HEK293 (cell line): ENCODE measurements at regions not wholly inside any gene's neighbourhood (a gene's known extent, or its start where the extent isn't known, plus 50 kb on each side); places are given as distances from the start of the nearest gene placed in this dataset.

Experiments used
- CTCF ChIA-PET: fragments of 350-600 bp; formaldehyde crosslinking; extraction: SDS; loops from one replicate; lab custom pipeline; 2021; ENCODE audit warnings: antibody characterized with exemption; lab: Yijun Ruan, JAX
- POLR2A ChIA-PET: fragments of 300-600 bp; formaldehyde crosslinking; extraction: SDS; loops from one replicate; lab custom pipeline; 2020; ENCODE audit warnings: antibody characterized with exemption, inconsistent platforms; lab: Yijun Ruan, JAX
- H3K27ac ChIP-seq: fragments of 200-500 bp; sonication (Bioruptor generic); 2 replicates; pipeline ENCODE4 v1.5.1; 2014; ENCODE audit warnings: low read depth, low read length, control low read depth, inconsistent platforms; ENCODE audit errors: extremely low read depth
- H3K36me3 ChIP-seq, 2 experiments: fragments of 200-500 bp in 1 of 2; sonication (Bioruptor generic) in 1 of 2; 1 replicate in 1 of 2; 2 replicates in 1 of 2; pipeline ENCODE4 v1.5.1; 2014 to 2017; ENCODE audit warnings: inconsistent platforms in 2 of 2, low read length in 2 of 2; ENCODE audit not compliant: control insufficient read depth in 2 of 2, insufficient read depth in 1 of 2
- H3K4me1 ChIP-seq: fragments of 200-500 bp; sonication (Bioruptor generic); 2 replicates; pipeline ENCODE4 v1.5.1; 2014; ENCODE audit warnings: mild to moderate bottlenecking, low read length, inconsistent platforms; ENCODE audit not compliant: control insufficient read depth, insufficient read depth
- H3K4me3 ChIP-seq: 2 replicates; pipeline ENCODE4 v1.5.1; 2011; ENCODE audit warnings: low read depth, mild to moderate bottlenecking, control low read depth, low read length, moderate library complexity
- H3K9me3 ChIP-seq: fragments of 200-500 bp; sonication (Bioruptor generic); 2 replicates; pipeline ENCODE4 v1.5.1; 2014; ENCODE audit warnings: low read depth, low read length, inconsistent platforms; ENCODE audit not compliant: control insufficient read depth, insufficient read depth
- BCL11A ChIP-seq: fragments of 450-650 bp; formaldehyde crosslinking; IDR thresholded peaks from 2 replicates; pipeline ENCODE4 v1.5.1; 2016; ENCODE audit warnings: low read depth, missing biosample characterization, missing genetic modification characterization
- FEZF1 ChIP-seq: fragments of 450-650 bp; formaldehyde crosslinking; IDR thresholded peaks from 2 replicates; pipeline ENCODE4 v1.5.1; 2016; ENCODE audit warnings: missing biosample characterization, missing genetic modification characterization
- TCF7L2 ChIP-seq: IDR thresholded peaks from 2 replicates; pipeline ENCODE4 v1.6.1; 2011; ENCODE audit warnings: low read depth, mild to moderate bottlenecking, inconsistent platforms, low read length, moderate library complexity, borderline replicate concordance
- ZBTB20 ChIP-seq: fragments of 450-650 bp; formaldehyde crosslinking; IDR thresholded peaks from 2 replicates; pipeline ENCODE4 v1.5.1; 2016; ENCODE audit warnings: missing biosample characterization, missing genetic modification characterization
- ZFP3 ChIP-seq: fragments of 450-650 bp; formaldehyde crosslinking; IDR thresholded peaks from 2 replicates; pipeline ENCODE4 v1.5.1; 2016; ENCODE audit warnings: low read depth, missing biosample characterization, missing genetic modification characterization
- ZNF112 ChIP-seq: fragments of 450-650 bp; formaldehyde crosslinking; IDR thresholded peaks from 2 replicates; pipeline ENCODE4 v1.5.0; 2017; ENCODE audit warnings: missing biosample characterization, missing genetic modification characterization
- ZNF140 ChIP-seq: fragments of 450-650 bp; formaldehyde crosslinking; IDR thresholded peaks from 2 replicates; pipeline ENCODE4 v1.5.1; 2016; ENCODE audit warnings: missing biosample characterization, missing genetic modification characterization
- ZNF174 ChIP-seq: fragments of 450-650 bp; formaldehyde crosslinking; IDR thresholded peaks from 2 replicates; pipeline ENCODE4 v1.5.0; 2017; ENCODE audit warnings: missing biosample characterization, mild to moderate bottlenecking, missing genetic modification characterization
- ZNF19 ChIP-seq: fragments of 450-650 bp; formaldehyde crosslinking; IDR thresholded peaks from 2 replicates; pipeline ENCODE4; 2016; ENCODE audit warnings: missing biosample characterization, missing genetic modification characterization, low read depth
- ZNF211 ChIP-seq: fragments of 450-650 bp; formaldehyde crosslinking; IDR thresholded peaks from 2 replicates; pipeline ENCODE4 v1.5.1; 2016; ENCODE audit warnings: low read depth, missing biosample characterization, missing genetic modification characterization
- ZNF274 ChIP-seq, 2 experiments: fragments of 200-500 bp in 1 of 2; fragments of 450-650 bp in 1 of 2; sonication (Bioruptor generic) in 1 of 2; formaldehyde crosslinking in 1 of 2; IDR thresholded peaks; 2 replicates each; pipeline versions ENCODE4 v1.5.1 to v1.6.1; 2014 to 2016; ENCODE audit warnings: borderline replicate concordance in 1 of 2, inconsistent platforms in 1 of 2, low read length in 1 of 2, missing biosample characterization in 1 of 2, missing genetic modification characterization in 1 of 2
- ZNF514 ChIP-seq: fragments of 450-650 bp; formaldehyde crosslinking; IDR thresholded peaks from 2 replicates; pipeline ENCODE4 v1.5.1; 2016; ENCODE audit warnings: missing biosample characterization, missing genetic modification characterization
- ZNF529 ChIP-seq: fragments of 450-650 bp; formaldehyde crosslinking; IDR thresholded peaks from 2 replicates; pipeline ENCODE4 v1.5.1; 2017; ENCODE audit warnings: missing genetic modification characterization, missing biosample characterization; ENCODE audit not compliant: insufficient replicate concordance
- ZNF549 ChIP-seq: fragments of 450-650 bp; IDR thresholded peaks from 2 replicates; pipeline ENCODE4 v1.5.1; 2018; ENCODE audit warnings: missing biosample characterization, missing genetic modification characterization, mild to moderate bottlenecking, inconsistent platforms, moderate library complexity
- ZNF624 ChIP-seq: fragments of 450-650 bp; formaldehyde crosslinking; IDR thresholded peaks from 2 replicates; pipeline ENCODE4 v1.5.1; 2017; ENCODE audit warnings: missing biosample characterization, missing genetic modification characterization
- ZNF791 ChIP-seq: fragments of 450-650 bp; formaldehyde crosslinking; IDR thresholded peaks from 2 replicates; pipeline ENCODE4 v1.5.1; 2016; ENCODE audit warnings: missing biosample characterization, missing genetic modification characterization
- TF ChIP-seq, protein P1 (sequence below): fragments of 450-650 bp; formaldehyde crosslinking; IDR thresholded peaks from 2 replicates; pipeline ENCODE4 v1.5.1; 2017; ENCODE audit warnings: missing biosample characterization, missing genetic modification characterization
- TF ChIP-seq, protein P2 (sequence below): fragments of 450-650 bp; formaldehyde crosslinking; IDR thresholded peaks from 2 replicates; pipeline ENCODE4 v1.5.1; 2017; ENCODE audit warnings: missing biosample characterization, missing genetic modification characterization
- TF ChIP-seq, protein P3 (sequence below): fragments of 450-650 bp; formaldehyde crosslinking; IDR thresholded peaks from 2 replicates; pipeline ENCODE4 v1.5.1; 2016; ENCODE audit warnings: missing biosample characterization, missing genetic modification characterization

DNA sequence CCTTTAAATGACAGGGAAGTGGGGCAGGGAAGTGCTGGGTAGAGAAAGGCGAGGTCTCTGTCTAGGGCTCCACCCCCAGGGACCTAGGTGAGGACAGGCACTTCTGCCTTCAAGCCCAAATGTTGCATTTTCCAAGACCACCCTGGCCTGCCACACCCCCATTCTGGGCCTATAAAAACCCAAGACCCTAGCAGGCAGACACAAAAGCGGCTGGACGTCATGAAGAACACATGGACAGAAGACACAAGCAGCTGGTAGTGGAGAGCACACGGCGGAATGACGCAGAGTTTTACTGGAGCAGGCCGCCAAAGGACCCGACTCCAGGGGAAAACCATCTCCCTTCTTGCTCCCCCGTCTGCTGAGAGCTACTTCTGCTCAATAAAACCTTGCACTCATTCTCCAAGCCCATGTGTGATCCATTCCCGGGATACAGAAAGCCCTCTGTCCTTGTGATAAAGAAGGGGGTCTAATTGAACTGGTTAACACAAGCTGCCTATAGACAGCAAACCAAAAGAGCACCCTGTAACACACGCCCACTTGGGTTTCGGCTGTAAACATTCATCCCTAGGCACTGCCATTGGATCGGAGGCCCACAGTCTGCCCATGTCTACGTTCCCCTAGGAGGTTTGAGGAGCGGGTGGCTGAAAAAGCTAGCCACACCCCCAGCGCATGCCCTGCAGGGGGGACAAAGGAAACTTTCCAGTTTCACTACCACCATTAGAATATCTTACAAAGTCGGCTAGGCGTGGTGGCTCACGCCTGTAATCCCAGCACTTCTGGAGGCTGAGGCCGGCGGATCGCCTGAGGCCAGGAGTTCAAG is 622.2 kb upstream of the SALL1 start:
- ChIA-PET POLR2A (no interaction called here), CTCF (interaction anchor here (0.6 to 1.0 kb wide), 2 partner anchors 45 to 711 kb away, joined by 3 read pairs; no protein-coding TSS in a partner anchor)
- no peaks in the 10 kb centered on the region for H3K4me1 ChIP-seq
- no peak overlapping the region for H3K4me3 ChIP-seq
- H3K9me3 ChIP-seq = no peaks in the 10 kb centered on the region
- H3K36me3 ChIP-seq = no peaks in the 10 kb centered on the region
- no peak overlapping the region for H3K27ac ChIP-seq
- TF ChIP-seq ZNF624 (tag by site-specific recombination) = no peak
- no peak for TF ChIP-seq ZNF211 (tag by site-specific recombination)
- TF ChIP-seq ZNF140 (tag by site-specific recombination) = no peak
- no peak for TF ChIP-seq ZNF514 (tag by site-specific recombination)
- no peak for TF ChIP-seq BCL11A
- TF ChIP-seq ZNF274 (IDR thresholded peaks at IDR 0.05; ENCODE audit: low read length) = no peak
- no peak for TF ChIP-seq ZNF274 (tag by site-specific recombination; IDR thresholded peaks at IDR 0.05; ENCODE audit: borderline replicate concordance)
- TF ChIP-seq ZNF112 (tag by site-specific recombination) = no peak
- no peak for TF ChIP-seq ZNF529 (tag by site-specific recombination)
- TF ChIP-seq ZNF19 (tag by site-specific recombination) = no peak
- TF ChIP-seq, protein P1, sequence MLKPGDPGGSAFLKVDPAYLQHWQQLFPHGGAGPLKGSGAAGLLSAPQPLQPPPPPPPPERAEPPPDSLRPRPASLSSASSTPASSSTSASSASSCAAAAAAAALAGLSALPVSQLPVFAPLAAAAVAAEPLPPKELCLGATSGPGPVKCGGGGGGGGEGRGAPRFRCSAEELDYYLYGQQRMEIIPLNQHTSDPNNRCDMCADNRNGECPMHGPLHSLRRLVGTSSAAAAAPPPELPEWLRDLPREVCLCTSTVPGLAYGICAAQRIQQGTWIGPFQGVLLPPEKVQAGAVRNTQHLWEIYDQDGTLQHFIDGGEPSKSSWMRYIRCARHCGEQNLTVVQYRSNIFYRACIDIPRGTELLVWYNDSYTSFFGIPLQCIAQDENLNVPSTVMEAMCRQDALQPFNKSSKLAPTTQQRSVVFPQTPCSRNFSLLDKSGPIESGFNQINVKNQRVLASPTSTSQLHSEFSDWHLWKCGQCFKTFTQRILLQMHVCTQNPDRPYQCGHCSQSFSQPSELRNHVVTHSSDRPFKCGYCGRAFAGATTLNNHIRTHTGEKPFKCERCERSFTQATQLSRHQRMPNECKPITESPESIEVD = no peak
- TF ChIP-seq FEZF1 = no peak
- no peak for TF ChIP-seq ZNF549 (tag by site-specific recombination)

DNA sequence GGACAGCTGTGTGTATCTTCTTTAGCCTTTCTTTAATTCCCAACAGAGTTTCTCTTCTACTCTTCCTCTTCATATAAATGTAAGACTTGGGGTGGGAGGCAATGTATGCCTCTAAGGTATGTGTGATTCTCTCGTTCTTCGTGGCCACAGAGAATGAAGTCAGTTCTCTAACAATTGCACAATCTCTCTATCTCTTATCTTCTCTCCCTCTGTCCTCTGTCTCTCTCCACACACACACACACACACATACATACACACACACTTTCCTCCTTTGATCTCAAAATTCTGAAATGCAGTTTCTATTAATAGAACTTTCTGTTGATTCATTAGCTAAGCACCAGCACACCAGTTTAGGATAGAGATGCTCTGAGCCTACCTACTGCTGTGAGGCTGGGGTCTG is 615.7 kb upstream of the SALL1 start:
- Histone ChIP-seq H3K4me1 (no peaks in the 10 kb centered on the region), H3K27ac (no peak overlapping the region), H3K4me3 (no peak overlapping the region), H3K36me3 (no peaks in the 10 kb centered on the region), H3K9me3 (no peaks in the 10 kb centered on the region)
- ChIA-PET CTCF (interaction anchor here (0.7 kb wide), 1 partner anchor 615 kb away, joined by 3 read pairs; the partner anchor contains the start of gene SALL1), POLR2A (no interaction called here)
- no peak for TF ChIP-seq ZNF174 (tag by site-specific recombination)
- no peak for TF ChIP-seq ZNF791 (tag by site-specific recombination)
- TF ChIP-seq, protein P2, sequence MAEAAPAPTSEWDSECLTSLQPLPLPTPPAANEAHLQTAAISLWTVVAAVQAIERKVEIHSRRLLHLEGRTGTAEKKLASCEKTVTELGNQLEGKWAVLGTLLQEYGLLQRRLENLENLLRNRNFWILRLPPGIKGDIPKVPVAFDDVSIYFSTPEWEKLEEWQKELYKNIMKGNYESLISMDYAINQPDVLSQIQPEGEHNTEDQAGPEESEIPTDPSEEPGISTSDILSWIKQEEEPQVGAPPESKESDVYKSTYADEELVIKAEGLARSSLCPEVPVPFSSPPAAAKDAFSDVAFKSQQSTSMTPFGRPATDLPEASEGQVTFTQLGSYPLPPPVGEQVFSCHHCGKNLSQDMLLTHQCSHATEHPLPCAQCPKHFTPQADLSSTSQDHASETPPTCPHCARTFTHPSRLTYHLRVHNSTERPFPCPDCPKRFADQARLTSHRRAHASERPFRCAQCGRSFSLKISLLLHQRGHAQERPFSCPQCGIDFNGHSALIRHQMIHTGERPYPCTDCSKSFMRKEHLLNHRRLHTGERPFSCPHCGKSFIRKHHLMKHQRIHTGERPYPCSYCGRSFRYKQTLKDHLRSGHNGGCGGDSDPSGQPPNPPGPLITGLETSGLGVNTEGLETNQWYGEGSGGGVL = peak; percentile 67; the same call in 1 of the 2 replicates
- TF ChIP-seq ZFP3 (tag by site-specific recombination) = no peak
- TF ChIP-seq TCF7L2 = 0 out of 2 replicates have a peak, but pooled peaks have one; percentile 21
- TF ChIP-seq, protein P3, sequence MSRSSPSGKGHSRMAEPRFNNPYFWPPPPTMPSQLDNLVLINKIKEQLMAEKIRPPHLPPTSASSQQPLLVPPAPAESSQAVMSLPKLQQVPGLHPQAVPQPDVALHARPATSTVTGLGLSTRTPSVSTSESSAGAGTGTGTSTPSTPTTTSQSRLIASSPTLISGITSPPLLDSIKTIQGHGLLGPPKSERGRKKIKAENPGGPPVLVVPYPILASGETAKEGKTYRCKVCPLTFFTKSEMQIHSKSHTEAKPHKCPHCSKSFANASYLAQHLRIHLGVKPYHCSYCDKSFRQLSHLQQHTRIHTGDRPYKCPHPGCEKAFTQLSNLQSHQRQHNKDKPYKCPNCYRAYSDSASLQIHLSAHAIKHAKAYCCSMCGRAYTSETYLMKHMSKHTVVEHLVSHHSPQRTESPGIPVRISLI (tag by site-specific recombination) = no peak
- TF ChIP-seq ZBTB20 = no peak
